ENCODE measurements at regions not wholly inside any gene's neighbourhood (a gene's known extent, or its start where the extent isn't known, plus 50 kb on each side); places are given as distances from the start of the nearest gene placed in this dataset.

GRCh38 chr12:11987901-11988300 is 82.8 kb upstream of the BCL2L14 start:
- TF ChIP-seq CTCF (IDR thresholded peaks at IDR 0.05) (no peak), POLR2A (IDR thresholded peaks at IDR 0.05) (no peak), POLR2AphosphoS5 (IDR thresholded peaks at IDR 0.05) (no peak)
